KOPT-K1 (cell line): ENCODE measurements at regions not wholly inside any gene's neighbourhood (a gene's known extent, or its start where the extent isn't known, plus 50 kb on each side); places are given as distances from the start of the nearest gene placed in this dataset.

Experiments used
- H3K27ac ChIP-seq: fragments of 200-600 bp; sonication (generic); 2 replicates; pipeline ENCODE4 v1.5.1; 2016; ENCODE audit warnings: antibody characterized with exemption, mild to moderate bottlenecking, low read depth, low read length; ENCODE audit not compliant: poor library complexity, severe bottlenecking
- H3K36me3 ChIP-seq: fragments of 200-600 bp; sonication (generic); 2 replicates; pipeline ENCODE4 v1.5.1; 2017; ENCODE audit warnings: antibody characterized with exemption, mild to moderate bottlenecking, low read length, moderate library complexity; ENCODE audit not compliant: insufficient read depth
- H3K9me3 ChIP-seq: fragments of 200-600 bp; sonication (generic); 2 replicates; pipeline ENCODE4 v1.5.1; 2017; ENCODE audit warnings: antibody characterized with exemption, low read length, mild to moderate bottlenecking; ENCODE audit not compliant: insufficient read depth, poor library complexity, severe bottlenecking

DNA sequence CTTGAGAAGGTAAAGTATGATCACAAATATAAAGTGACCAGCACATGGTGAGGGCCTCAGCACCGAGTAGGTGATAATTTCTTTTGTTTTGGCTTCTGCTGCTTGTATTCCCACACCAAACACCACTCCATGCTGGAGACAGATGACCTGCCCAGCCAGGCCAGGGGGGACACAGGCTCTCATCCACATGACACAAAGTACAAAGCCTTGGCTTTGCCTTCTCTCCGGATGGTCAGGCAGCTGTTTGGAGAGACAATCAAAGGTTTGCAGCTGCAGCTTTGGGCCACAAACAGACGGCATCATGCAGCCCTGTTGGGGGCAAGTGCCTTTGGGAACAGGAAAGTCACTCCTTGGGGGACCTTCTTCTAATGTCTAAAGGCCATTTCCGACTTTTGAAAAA lies 226.2 kb upstream of the KLF4 start:
- Histone ChIP-seq H3K27ac (no peak overlapping the region), H3K36me3 (no peaks in the 10 kb centered on the region), H3K9me3 (no peaks in the 10 kb centered on the region)

DNA sequence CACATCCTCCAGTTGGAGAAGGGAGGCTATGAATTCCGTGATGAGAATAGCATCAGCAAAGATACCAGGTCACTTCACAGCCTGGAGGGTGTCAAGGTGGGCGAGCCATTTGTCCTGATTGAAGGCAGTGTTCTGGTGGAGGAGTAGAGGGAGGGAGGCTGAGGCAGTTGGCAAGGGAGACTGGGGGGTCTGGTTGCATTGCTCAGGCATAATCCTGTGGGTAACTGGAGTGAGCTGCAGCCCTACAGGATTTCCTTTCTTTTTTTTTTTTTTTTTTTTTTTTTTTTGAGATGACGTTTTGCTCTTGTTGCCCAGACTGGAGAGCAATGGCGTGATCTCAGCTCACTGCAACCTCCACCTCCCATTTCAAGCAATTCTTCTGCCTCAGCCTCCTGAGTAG lies 223.9 kb upstream of the KLF4 start:
- Histone ChIP-seq H3K36me3 (no peaks in the 10 kb centered on the region), H3K27ac (no peak overlapping the region), H3K9me3 (no peaks in the 10 kb centered on the region)

DNA sequence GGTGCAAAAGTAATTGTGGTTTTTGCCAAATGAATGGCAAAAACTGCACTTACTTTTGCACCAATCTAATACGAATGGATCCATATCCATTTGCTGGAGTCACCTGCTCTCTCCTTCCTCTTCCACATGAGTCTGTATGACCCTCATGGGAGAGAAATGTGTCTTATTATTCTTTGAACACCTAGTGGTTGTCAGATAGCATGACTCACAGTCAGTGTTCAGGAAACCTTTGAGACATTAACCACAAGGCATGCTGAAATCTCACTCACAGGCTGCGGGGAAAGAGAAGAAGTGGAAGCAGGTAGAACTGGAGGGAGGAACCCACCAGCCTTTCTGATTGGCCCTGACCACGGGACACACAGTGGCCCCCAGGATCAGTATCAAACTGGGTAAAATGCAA lies 222.8 kb upstream of the KLF4 start:
- H3K36me3 ChIP-seq, result no peaks in the 10 kb centered on the region
- H3K9me3 ChIP-seq, result no peaks in the 10 kb centered on the region
- H3K27ac ChIP-seq, result no peak overlapping the region

DNA sequence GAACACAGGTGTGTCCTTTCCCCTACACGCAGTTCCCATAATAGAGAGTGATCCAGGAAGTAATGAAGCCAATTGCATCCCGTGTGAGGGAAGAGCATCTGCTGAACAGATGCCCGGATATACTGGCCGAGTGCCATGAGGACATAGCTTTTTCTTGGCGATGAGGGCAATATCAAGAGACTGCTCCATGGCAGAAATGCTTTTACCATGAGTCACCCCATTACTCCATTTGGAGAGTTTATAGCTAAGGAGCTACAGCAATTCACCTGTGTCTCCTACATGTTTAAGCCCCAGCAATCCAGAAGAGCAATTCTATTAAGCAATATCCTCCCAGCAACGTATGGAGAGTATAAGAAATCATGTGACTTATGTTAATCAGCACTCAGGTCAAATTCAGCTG lies 222.0 kb upstream of the KLF4 start:
- Histone ChIP-seq H3K36me3 (no peaks in the 10 kb centered on the region), H3K27ac (no peak overlapping the region), H3K9me3 (no peaks in the 10 kb centered on the region)

DNA sequence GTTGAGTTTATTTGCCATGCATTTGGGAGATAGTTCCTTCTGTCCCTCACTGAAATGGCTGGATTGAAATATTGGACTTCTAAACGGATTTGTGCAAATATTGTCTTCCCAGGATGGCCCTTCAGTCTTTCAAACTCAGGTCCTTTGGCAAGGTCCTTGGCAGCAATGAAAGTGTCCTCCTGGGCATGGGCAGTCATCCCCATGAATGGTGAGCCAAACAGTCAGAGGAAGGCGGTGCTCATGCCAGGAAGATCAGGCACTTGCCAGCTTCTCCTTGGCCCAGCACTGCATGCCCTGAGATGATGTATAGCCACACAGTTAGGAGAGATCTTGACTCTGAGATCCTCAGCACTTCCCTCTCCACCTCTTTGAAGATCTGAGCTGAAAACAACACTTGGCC lies 221.4 kb upstream of the KLF4 start:
- Histone ChIP-seq H3K36me3 (no peaks in the 10 kb centered on the region), H3K9me3 (no peaks in the 10 kb centered on the region), H3K27ac (no peak overlapping the region)

DNA sequence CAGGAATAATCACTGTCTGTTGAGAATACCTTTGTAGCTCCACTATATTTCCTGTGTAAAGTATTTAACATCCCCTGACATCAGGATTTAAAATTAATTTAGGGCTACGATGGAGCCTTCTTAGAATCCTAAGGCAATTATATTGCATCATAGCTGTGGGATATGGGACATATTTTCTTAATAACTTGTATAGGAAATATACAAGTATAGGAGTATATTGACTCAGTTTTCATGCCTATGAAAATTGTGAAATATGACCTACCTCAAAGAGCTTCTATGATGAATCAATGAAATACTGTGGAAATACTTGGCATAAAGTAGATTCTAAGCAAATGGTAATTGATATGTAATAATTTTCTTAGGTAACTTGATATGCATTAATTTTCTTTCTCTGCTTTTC lies 221.0 kb upstream of the KLF4 start:
- Histone ChIP-seq H3K36me3 (no peaks in the 10 kb centered on the region), H3K27ac (no peak overlapping the region), H3K9me3 (no peaks in the 10 kb centered on the region)

DNA sequence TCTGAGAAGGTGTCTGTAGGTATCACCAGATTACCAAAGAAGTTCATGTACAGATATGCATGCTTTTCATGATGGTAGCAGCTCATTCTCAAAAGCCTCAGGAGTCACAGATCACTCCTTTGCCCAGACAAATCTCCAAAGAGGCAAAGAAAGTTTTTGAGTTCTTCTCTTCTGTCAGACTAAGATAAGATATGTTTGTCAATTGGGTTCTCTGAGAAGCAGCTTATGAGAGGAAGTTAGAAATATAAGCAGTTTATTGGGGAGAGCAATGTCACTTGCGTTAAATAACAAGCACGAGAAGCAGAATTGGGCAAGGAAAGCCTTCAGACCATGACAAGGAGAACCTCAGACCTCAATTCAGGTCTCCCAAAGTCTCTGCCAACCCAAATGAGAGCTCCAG lies 219.2 kb upstream of the KLF4 start:
- no peak overlapping the region for H3K27ac ChIP-seq
- H3K36me3 ChIP-seq, result no peaks in the 10 kb centered on the region
- no peaks in the 10 kb centered on the region for H3K9me3 ChIP-seq

DNA sequence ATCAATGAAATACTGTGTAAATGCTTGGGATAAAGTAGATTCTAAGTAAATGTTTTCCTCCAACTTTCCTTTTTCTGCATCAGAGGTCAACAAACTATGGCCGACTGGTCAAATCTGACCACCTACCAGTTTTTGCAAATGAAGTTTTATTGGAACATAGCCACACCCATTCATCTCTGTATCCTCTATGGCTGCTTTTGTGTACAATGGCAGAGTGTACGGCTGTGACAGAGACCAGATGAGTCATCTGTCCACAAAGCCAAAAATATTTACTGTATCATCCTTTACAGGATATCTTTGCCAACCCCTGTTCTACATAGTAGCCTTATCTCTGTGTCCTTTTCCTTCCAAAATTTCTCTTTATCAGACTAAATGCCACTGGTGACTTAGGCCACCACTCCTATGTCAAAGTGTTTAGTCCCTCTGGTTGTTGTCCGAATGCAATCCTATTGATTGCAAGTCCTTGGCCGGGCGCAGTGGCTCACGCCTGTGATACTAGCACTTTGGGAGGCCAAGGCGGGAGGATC lies 218.4 kb upstream of the KLF4 start:
- Histone ChIP-seq H3K36me3 (no peaks in the 10 kb centered on the region), H3K27ac (no peak overlapping the region), H3K9me3 (no peaks in the 10 kb centered on the region)

DNA sequence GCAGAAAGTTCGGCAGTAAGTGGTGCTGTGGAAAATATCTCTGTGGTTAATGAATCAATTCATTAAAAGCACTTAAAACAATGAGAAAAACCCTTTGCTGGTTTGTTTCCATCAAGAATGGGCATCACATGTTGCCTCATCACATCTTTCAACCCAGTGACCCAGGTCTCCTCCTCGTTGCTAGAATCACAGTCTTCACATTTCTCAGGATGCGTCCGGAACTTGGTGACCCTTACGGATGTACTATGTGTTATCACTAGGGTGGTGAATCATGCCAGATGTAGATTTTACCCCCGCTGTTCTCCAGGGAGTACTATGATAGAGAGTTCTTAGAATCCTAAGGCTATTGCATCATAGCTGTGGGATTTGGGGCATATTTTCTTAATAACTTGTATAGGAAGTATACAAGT lies 217.9 kb upstream of the KLF4 start:
- Histone ChIP-seq H3K9me3 (no peaks in the 10 kb centered on the region), H3K27ac (no peak overlapping the region), H3K36me3 (no peaks in the 10 kb centered on the region)

DNA sequence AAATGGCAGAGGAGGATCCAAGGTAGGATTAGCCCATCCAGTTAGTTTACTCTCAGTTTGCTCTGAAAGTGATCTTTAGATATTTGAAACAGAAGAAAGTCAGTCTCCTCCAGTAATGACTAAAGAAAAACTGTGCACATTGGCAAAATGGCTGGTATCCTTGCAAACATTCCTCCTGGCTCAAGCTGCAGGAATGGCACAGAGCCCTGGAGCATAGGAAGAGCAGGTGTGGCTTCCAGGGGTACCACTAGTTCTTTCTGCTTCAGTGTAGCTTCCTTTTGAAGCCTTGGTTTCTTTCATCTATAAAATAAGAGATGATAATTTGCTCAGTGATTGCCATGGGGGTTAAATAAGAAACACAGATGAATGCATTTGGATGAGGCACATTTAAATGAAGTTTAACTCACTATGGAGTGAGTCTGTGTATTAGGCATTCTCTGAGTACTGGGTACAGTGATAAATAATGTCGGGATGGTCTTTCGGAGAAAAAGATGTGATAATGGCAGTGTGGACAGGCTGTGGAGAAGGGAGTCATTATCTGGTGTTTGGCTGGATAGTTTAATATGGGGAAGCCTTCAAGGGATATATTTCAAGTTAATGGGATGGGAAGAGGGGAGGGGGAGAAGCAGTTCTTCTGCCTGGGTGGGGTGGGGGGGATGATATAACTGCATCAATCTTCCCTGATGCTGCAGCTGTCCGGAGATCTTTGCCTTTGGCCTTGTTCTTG lies 217.3 kb upstream of the KLF4 start:
- H3K36me3 ChIP-seq, result no peaks in the 10 kb centered on the region
- no peaks in the 10 kb centered on the region for H3K9me3 ChIP-seq
- H3K27ac ChIP-seq, result no peak overlapping the region

DNA sequence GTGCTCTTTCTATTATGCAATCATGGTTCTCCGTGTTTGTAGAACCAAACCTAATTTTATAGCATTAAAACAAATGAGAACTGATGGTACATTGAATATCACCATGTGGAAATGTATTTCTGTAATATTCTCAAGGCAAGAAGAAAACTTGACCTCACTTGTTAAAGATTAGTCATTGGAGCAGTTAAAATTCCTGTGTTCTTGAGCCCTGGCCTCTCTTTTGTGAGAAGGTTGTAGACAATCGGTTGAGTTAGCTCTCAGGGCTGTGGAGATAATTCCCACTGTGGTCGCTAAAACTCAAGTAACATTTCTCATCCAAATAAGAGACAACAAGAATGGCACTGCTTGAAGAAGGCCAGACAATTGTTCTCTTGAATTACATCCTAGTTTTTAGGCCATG lies 216.0 kb upstream of the KLF4 start:
- H3K36me3 ChIP-seq, result no peaks in the 10 kb centered on the region
- no peaks in the 10 kb centered on the region for H3K9me3 ChIP-seq
- no peak overlapping the region for H3K27ac ChIP-seq

DNA sequence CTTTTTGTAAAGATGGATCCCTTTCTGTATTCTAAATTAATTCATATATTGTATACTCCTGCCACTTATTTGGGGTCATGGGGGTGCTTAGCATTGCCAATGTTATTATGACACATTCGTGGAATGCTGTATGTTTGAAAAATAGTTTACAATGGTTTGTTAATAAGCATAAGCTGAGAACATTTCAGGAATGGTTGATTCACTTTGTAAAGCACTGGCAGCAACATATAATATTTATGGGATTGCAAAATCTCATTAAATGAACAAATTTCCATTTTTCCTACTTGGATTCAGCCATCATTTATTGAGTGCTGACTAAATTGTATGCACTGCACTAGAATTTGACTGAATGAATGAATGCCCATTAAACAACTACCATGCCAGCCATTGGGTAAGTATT lies 215.2 kb upstream of the KLF4 start:
- Histone ChIP-seq H3K27ac (no peak overlapping the region), H3K9me3 (no peaks in the 10 kb centered on the region), H3K36me3 (no peaks in the 10 kb centered on the region)

DNA sequence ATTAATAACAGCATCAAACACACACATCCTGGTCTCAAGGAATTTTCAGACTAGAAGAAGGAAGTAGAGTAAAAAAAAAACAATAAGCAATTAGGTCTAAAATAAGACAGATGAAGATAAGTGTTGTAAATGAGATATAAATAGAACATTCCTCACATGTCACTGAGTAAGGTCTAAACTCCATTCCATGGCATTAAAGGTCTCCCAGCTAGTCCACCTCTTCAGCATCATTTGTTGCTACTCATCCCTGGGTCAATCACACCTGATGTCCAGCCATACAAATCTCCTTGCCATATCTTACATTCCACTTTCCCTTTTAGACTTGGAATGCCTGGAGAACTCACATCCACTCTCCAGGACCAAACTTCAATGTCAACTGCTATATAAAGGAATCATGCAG lies 214.1 kb upstream of the KLF4 start:
- no peaks in the 10 kb centered on the region for H3K36me3 ChIP-seq
- no peaks in the 10 kb centered on the region for H3K9me3 ChIP-seq

DNA sequence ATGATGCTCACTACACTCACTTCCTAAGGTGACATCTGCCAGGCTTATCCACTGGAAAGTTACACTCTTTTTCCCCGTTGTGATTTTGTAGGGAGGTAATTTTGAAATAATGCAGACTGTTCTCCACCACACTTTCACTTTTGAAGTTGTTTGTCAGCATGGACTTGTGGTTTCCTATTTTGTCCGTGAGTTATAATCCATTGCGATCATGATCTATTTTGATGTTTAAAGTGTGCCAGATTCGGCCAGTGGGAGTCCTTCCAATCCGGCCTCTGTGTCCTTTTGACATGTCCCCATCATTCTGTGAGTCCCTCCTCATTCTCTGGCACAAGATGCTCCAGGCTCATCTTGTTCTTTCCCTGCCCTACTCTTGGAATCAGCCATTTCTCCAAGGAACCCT lies 211.3 kb upstream of the KLF4 start:
- H3K36me3 ChIP-seq, result no peaks in the 10 kb centered on the region
- H3K27ac ChIP-seq, result no peak overlapping the region
- no peaks in the 10 kb centered on the region for H3K9me3 ChIP-seq

More for the DNA sequence above, 214.1 kb upstream of the KLF4 start:
- H3K27ac ChIP-seq, result no peak overlapping the region

DNA sequence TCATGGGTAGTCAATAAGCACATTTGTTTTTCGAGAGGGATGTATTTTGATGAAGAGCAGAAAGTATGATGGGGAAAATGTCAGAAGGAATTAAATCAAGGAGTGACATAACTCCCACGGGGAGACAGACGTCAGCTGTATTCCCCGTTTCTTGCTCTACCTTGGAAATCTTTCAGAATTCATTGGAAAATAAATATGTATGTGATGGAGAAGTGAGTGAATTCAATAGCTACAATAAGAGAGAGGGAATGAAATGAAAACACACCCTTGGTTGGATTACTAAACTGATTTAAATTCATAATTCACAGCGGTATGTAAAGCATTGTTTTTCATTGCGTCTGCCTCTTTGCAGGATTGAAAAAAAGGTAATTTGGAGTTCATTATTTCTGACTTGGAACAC lies 209.7 kb upstream of the KLF4 start:
- Histone ChIP-seq H3K9me3 (no peaks in the 10 kb centered on the region), H3K27ac (no peak overlapping the region), H3K36me3 (no peaks in the 10 kb centered on the region)

DNA sequence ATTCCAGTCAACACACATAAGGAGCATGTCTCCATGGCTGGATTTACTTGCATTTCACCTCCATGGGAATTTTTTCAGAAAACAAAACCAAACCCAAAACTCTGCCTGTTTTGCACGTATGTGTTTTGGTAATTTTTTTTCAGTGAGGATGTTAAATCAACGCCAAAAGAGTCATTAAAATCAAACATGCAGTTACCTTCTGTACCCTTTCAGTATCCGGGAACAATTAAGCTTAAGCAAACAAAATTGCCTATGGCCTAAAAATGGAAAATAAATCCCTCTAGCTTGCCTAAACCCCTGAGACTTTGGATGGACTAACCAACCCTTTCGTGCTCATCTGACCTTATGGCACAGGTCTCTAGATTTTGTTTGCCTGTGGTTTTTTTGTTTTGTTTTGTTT lies 209.2 kb upstream of the KLF4 start:
- Histone ChIP-seq H3K27ac (no peak overlapping the region), H3K36me3 (no peaks in the 10 kb centered on the region), H3K9me3 (no peaks in the 10 kb centered on the region)
